IMR-90 (cell line): ENCODE measurements at regions not wholly inside any gene's neighbourhood (a gene's known extent, or its start where the extent isn't known, plus 50 kb on each side); places are given as distances from the start of the nearest gene placed in this dataset.

Experiments
- ATAC-seq: fragments of 200-7000 bp; cut with Tn5 transposase; 2 replicates; pipeline ENCODE4 v1.9.1; 2020; ENCODE audit warnings: low read depth, mild to moderate bottlenecking, moderate library complexity
- BruUV-seq: library from RNA; stranded (reverse); fragments of 400-500 nt; replicated peaks from 2 replicates; lab custom pipeline; 2021; lab: Mats Ljungman, UMichigan
- CTCF ChIA-PET: fragments of 300-600 bp; formaldehyde crosslinking; extraction: SDS; loops from one replicate; lab custom pipeline; 2021; ENCODE audit warnings: antibody characterized with exemption; lab: Yijun Ruan, JAX
- POLR2A ChIA-PET: fragments of 300-600 bp; sonication (Branson Sonifier 250); formaldehyde crosslinking; loops from one replicate; lab custom pipeline; 2022; ENCODE audit warnings: antibody characterized with exemption; ENCODE audit not compliant: unreplicated experiment; lab: Charles Lee
- DNase-seq: peaks from one replicate; pipeline ENCODE4 v3.0.0; 2013
- H2AFZ ChIP-seq: replicated peaks from 2 replicates; pipeline ENCODE3; 2013; ENCODE audit warnings: low read length, mild to moderate bottlenecking; ENCODE audit not compliant: poor library complexity
- H2AK5ac ChIP-seq: 2 replicates; pipeline ENCODE4 v1.6.1; 2013; ENCODE audit warnings: low read depth, low read length, inconsistent platforms
- H2AK9ac ChIP-seq: replicated peaks from 2 replicates; pipeline ENCODE3; 2013; ENCODE audit warnings: mild to moderate bottlenecking, low read depth, low read length, moderate library complexity; ENCODE audit not compliant: poor library complexity
- H2BK120ac ChIP-seq: 2 replicates; pipeline ENCODE4 v1.6.1; 2013; ENCODE audit warnings: low read depth, low read length, inconsistent platforms
- H2BK15ac ChIP-seq: 3 replicates; pipeline ENCODE4 v1.6.1; 2013; ENCODE audit warnings: low read depth, low read length, inconsistent platforms
- H2BK20ac ChIP-seq: 2 replicates; pipeline ENCODE4 v1.6.1; 2013; ENCODE audit warnings: low read depth, mild to moderate bottlenecking, inconsistent platforms, low read length, moderate library complexity
- H2BK5ac ChIP-seq: 2 replicates; pipeline ENCODE4 v1.6.1; 2013; ENCODE audit warnings: mild to moderate bottlenecking, low read depth, low read length, inconsistent platforms; ENCODE audit not compliant: poor library complexity, severe bottlenecking
- H3K14ac ChIP-seq: replicated peaks from 2 replicates; pipeline ENCODE4 v1.6.1; 2013; ENCODE audit warnings: low read depth, low read length, inconsistent platforms
- H3K18ac ChIP-seq: 2 replicates; pipeline ENCODE4 v1.6.1; 2013; ENCODE audit warnings: low read depth, low read length, control low read depth
- H3K23ac ChIP-seq: 2 replicates; pipeline ENCODE4 v1.6.1; 2013; ENCODE audit warnings: low read depth, low read length, inconsistent platforms
- H3K27ac ChIP-seq: 2 replicates; pipeline ENCODE4 v1.5.1; 2013; ENCODE audit warnings: mild to moderate bottlenecking, control low read depth, low read length; ENCODE audit not compliant: insufficient read depth
- H3K27me3 ChIP-seq: 2 replicates; pipeline ENCODE4 v1.6.1; 2013; ENCODE audit warnings: low read length; ENCODE audit not compliant: control insufficient read depth, insufficient read depth
- H3K36me3 ChIP-seq: 2 replicates; pipeline ENCODE4 v1.6.1; 2013; ENCODE audit warnings: low read length, mixed read lengths; ENCODE audit not compliant: control insufficient read depth, insufficient read depth
- H3K4ac ChIP-seq: 2 replicates; pipeline ENCODE4 v1.6.1; 2013; ENCODE audit warnings: low read depth, low read length, inconsistent platforms
- H3K4me1 ChIP-seq: 2 replicates; pipeline ENCODE4 v1.6.1; 2013; ENCODE audit warnings: low read length, mixed read lengths; ENCODE audit not compliant: control insufficient read depth, insufficient read depth
- H3K4me2 ChIP-seq: 2 replicates; pipeline ENCODE4 v1.6.1; 2013; ENCODE audit warnings: low read depth, mild to moderate bottlenecking, control low read depth, low read length, moderate library complexity
- H3K4me3 ChIP-seq: 2 replicates; pipeline ENCODE4 v1.5.1; 2013; ENCODE audit warnings: low read depth, mild to moderate bottlenecking, control low read depth, low read length, moderate library complexity; ENCODE audit not compliant: insufficient read depth
- H3K56ac ChIP-seq: 2 replicates; pipeline ENCODE4 v1.6.1; 2013; ENCODE audit warnings: low read length, inconsistent platforms; ENCODE audit not compliant: insufficient read depth; ENCODE audit errors: extremely low read depth
- H3K79me1 ChIP-seq, 2 experiments: 2 replicates each; pipeline ENCODE4 v1.6.1; 2013; ENCODE audit warnings: low read length in 2 of 2, inconsistent platforms in 1 of 2, low read depth in 1 of 2
- H3K9ac ChIP-seq: 2 replicates; pipeline ENCODE4 v1.6.1; 2013; ENCODE audit warnings: low read depth, low read length, control low read depth
- H3K9me1 ChIP-seq: 2 replicates; pipeline ENCODE4 v1.6.1; 2013; ENCODE audit warnings: low read length, inconsistent platforms; ENCODE audit not compliant: insufficient read depth
- H3K9me3 ChIP-seq: 2 replicates; pipeline ENCODE4 v1.6.1; 2013; ENCODE audit warnings: low read length; ENCODE audit not compliant: control insufficient read depth, insufficient read depth
- H4K20me1 ChIP-seq: 2 replicates; pipeline ENCODE4 v1.6.1; 2013; ENCODE audit warnings: low read length, inconsistent platforms; ENCODE audit not compliant: insufficient read depth
- H4K5ac ChIP-seq: 2 replicates; pipeline ENCODE4 v1.6.1; 2013; ENCODE audit warnings: mild to moderate bottlenecking, low read depth, low read length, control low read depth
- H4K8ac ChIP-seq, 2 experiments: 2 replicates each; pipeline ENCODE4 v1.6.1; 2013; ENCODE audit warnings: low read depth in 2 of 2, low read length in 2 of 2, control low read depth in 1 of 2, inconsistent platforms in 1 of 2
- H4K91ac ChIP-seq: 2 replicates; pipeline ENCODE4 v1.6.1; 2013; ENCODE audit warnings: low read depth, low read length, inconsistent platforms; ENCODE audit not compliant: insufficient read depth
- BHLHE40 ChIP-seq: fragments of 150-350 bp; IDR thresholded peaks from 2 replicates; pipeline ENCODE4 v1.6.1; 2016; ENCODE audit warnings: mild to moderate bottlenecking, low read depth, low read length
- CEBPB ChIP-seq: IDR thresholded peaks from 2 replicates; pipeline ENCODE4 v1.6.1; 2012; ENCODE audit warnings: low read depth, low read length, improper control_type of control experiment
- CHD1 ChIP-seq: IDR thresholded peaks from 2 replicates; pipeline ENCODE4 v1.6.1; 2012; ENCODE audit warnings: low read depth, low read length, improper control_type of control experiment
- MAFK ChIP-seq: IDR thresholded peaks from 2 replicates; pipeline ENCODE4 v1.6.1; 2012; ENCODE audit warnings: low read depth, low read length, improper control_type of control experiment
- MXI1 ChIP-seq: IDR thresholded peaks from 2 replicates; pipeline ENCODE4 v1.6.1; 2012; ENCODE audit warnings: low read depth, mild to moderate bottlenecking, low read length, moderate library complexity, borderline replicate concordance
- RCOR1 ChIP-seq: IDR thresholded peaks from 2 replicates; pipeline ENCODE4 v1.6.1; 2012; ENCODE audit warnings: mild to moderate bottlenecking, low read length, improper control_type of control experiment; ENCODE audit not compliant: insufficient replicate concordance
- RFX5 ChIP-seq: IDR thresholded peaks from 2 replicates; pipeline ENCODE4 v1.8.0; 2012; ENCODE audit warnings: low read depth, mild to moderate bottlenecking, low read length, moderate library complexity
- SMC3 ChIP-seq: fragments of 150-350 bp; IDR thresholded peaks from 2 replicates; pipeline ENCODE4 v1.6.1; 2016; ENCODE audit warnings: low read depth, mild to moderate bottlenecking, antibody characterized with exemption, low read length, moderate library complexity
- USF2 ChIP-seq: fragments of 150-350 bp; IDR thresholded peaks from 2 replicates; pipeline ENCODE4 v1.6.1; 2017; ENCODE audit warnings: mild to moderate bottlenecking, antibody characterized with exemption, low read length, low read depth
- WGBS, 2 experiments: methylation state at CpG; one replicate each; pipeline versions ENCODE4 v1.1.5 to v1.1.7; 2013; ENCODE audit warnings: missing lambda C conversion rate in 2 of 2; ENCODE audit not compliant: insufficient read length in 1 of 2; ENCODE audit errors: extremely low coverage in 2 of 2; 5-methylcytosine and 5-hydroxymethylcytosine counted together
- dilution Hi-C: fragments of 300-500 bp; cut with HindIII; formaldehyde crosslinking; loops from one replicate; pipeline ENCODE4 v1.14.3; 2018; ENCODE audit warnings: low sequenced_read_pairs; ENCODE audit not compliant: unreplicated experiment
- in situ Hi-C: fragments of 300-500 bp; cut with MboI; formaldehyde crosslinking; loops from 3 replicates; pipeline ENCODE4 v1.14.3; 2019; ENCODE audit warnings: low sequenced_read_pairs, inconsistent platforms, mixed read lengths
- intact Hi-C: fragments of 100-400 bp; cut with micrococcal nuclease; formaldehyde crosslinking; loops from 2 replicates; pipeline ENCODE4 v1.10.0; 2022

- no TSS peak for BruUV-seq
- H3K14ac ChIP-seq = no peak overlapping the region
- H4K8ac ChIP-seq = no peak overlapping the region
- H3K4me3 ChIP-seq = no peak overlapping the region
- H3K4me1 ChIP-seq = no peaks in the 10 kb centered on the region
- no peak overlapping the region for H2BK5ac ChIP-seq
- no peak overlapping the region for H3K4me2 ChIP-seq
- H3K9me1 ChIP-seq = no peaks in the 10 kb centered on the region
- in situ Hi-C loops = loop anchor here (25.0 kb wide), 1 partner anchor 1186 kb away; no protein-coding TSS in a partner anchor
- no peak overlapping the region for H2BK120ac ChIP-seq
- ChIA-PET POLR2A (no interaction called here), CTCF (no interaction called here)
- H3K4ac ChIP-seq = no peak overlapping the region
- H3K23ac ChIP-seq = no peak overlapping the region
- H2AFZ ChIP-seq = no peak overlapping the region
- TF ChIP-seq RFX5 = no peak
- TF ChIP-seq USF2 = no peak
- TF ChIP-seq CEBPB = no peak
- no peak for TF ChIP-seq BHLHE40
- no peak for TF ChIP-seq CHD1
- no peak for TF ChIP-seq SMC3
- TF ChIP-seq RCOR1 = no peak
- TF ChIP-seq MAFK = no peak
- no peak for TF ChIP-seq MXI1
- no peak overlapping the region for H2BK15ac ChIP-seq
- H3K79me1 ChIP-seq = no peaks in the 10 kb centered on the region
- H3K27ac ChIP-seq = no peak overlapping the region
- ATAC-seq (no peak), DNase-seq (no peak)
- no CpG with 5 or more reads among the region's 1 CpG for WGBS, 2 experiments
- no peaks in the 10 kb centered on the region for H3K27me3 ChIP-seq
- no peaks in the 10 kb centered on the region for H3K9me3 ChIP-seq
- H3K36me3 ChIP-seq = no peaks in the 10 kb centered on the region
- H2BK20ac ChIP-seq = no peak overlapping the region
- no peak overlapping the region for H4K91ac ChIP-seq
- no peaks in the 10 kb centered on the region for H4K20me1 ChIP-seq
- no peak overlapping the region for H3K56ac ChIP-seq
- intact Hi-C loops = no loop called here
- dilution Hi-C loops = no loop called here
- no peak overlapping the region for H3K18ac ChIP-seq
- no peak overlapping the region for H3K9ac ChIP-seq
- no peak overlapping the region for H2AK5ac ChIP-seq
- no peak overlapping the region for H2AK9ac ChIP-seq
- H4K5ac ChIP-seq = no peak overlapping the region
These were observed 290.1 kb downstream of the DUSP10 start for GRCh38 chr1:221451741-221452140.
